GM23338 (cell line): ENCODE measurements at regions not wholly inside any gene's neighbourhood (a gene's known extent, or its start where the extent isn't known, plus 50 kb on each side); places are given as distances from the start of the nearest gene placed in this dataset.
A peak's percentile ranks its signal among the peaks of the same experiment; 100 is the strongest.

ENCODE experiments used
- ATAC-seq: fragments of 200-7000 bp; cut with Tn5 transposase; 3 replicates; pipeline ENCODE4 v1.9.1; 2020
- DNase-seq: peaks from one replicate; pipeline ENCODE4 v3.0.0-alpha.2; 2015; ENCODE audit warnings: low spot score
- H2AFZ ChIP-seq: fragments of 200-600 bp; sonication (generic); 2 replicates; pipeline ENCODE4 v1.8.0; 2016; ENCODE audit warnings: antibody characterized with exemption, mild to moderate bottlenecking, moderate library complexity
- H3F3A ChIP-seq: fragments of 200-600 bp; sonication (generic); replicated peaks from 2 replicates; pipeline ENCODE4 v1.8.0; 2017; ENCODE audit warnings: antibody characterized with exemption, mixed run types, low read depth
- H3K27ac ChIP-seq: fragments of 200-600 bp; sonication (generic); 2 replicates; pipeline ENCODE4 v1.6.1; 2016; ENCODE audit warnings: low read depth
- H3K27me3 ChIP-seq: fragments of 200-600 bp; sonication (generic); 2 replicates; pipeline ENCODE4 v1.8.0; 2016; ENCODE audit warnings: mild to moderate bottlenecking, mixed run types, moderate library complexity; ENCODE audit not compliant: insufficient read depth
- H3K36me3 ChIP-seq: fragments of 200-600 bp; sonication (generic); 2 replicates; pipeline ENCODE4 v1.8.0; 2016; ENCODE audit warnings: mild to moderate bottlenecking; ENCODE audit not compliant: insufficient read depth
- H3K4me1 ChIP-seq: fragments of 200-600 bp; sonication (generic); 2 replicates; pipeline ENCODE4 v1.8.0; 2016; ENCODE audit warnings: mild to moderate bottlenecking, moderate library complexity; ENCODE audit not compliant: insufficient read depth
- H3K4me2 ChIP-seq: fragments of 200-600 bp; sonication (generic); 2 replicates; pipeline ENCODE4 v1.7.1; 2017; ENCODE audit warnings: mixed run types
- H3K4me3 ChIP-seq: fragments of 200-600 bp; sonication (generic); 2 replicates; pipeline ENCODE4 v1.6.1; 2016; ENCODE audit warnings: mixed run types
- H3K79me2 ChIP-seq: fragments of 200-600 bp; sonication (generic); replicated peaks from 2 replicates; pipeline ENCODE4 v1.8.0; 2017; ENCODE audit warnings: mild to moderate bottlenecking; ENCODE audit not compliant: insufficient read depth
- H3K9me2 ChIP-seq: fragments of 200-600 bp; sonication (generic); 2 replicates; pipeline ENCODE4 v1.8.0; 2017; ENCODE audit not compliant: insufficient read depth
- H4K20me1 ChIP-seq: fragments of 200-600 bp; sonication (generic); replicated peaks from 2 replicates; pipeline ENCODE4 v1.8.0; 2017; ENCODE audit warnings: mild to moderate bottlenecking; ENCODE audit not compliant: insufficient read depth
- H3K27ac Mint-ChIP-seq: 2 replicates; pipeline ENCODE4 v1.8.0; 2020; ENCODE audit warnings: inconsistent platforms, mild to moderate bottlenecking, moderate library complexity, mixed read lengths
- H3K27me3 Mint-ChIP-seq: 3 replicates; pipeline ENCODE4 v1.8.0; 2022; ENCODE audit warnings: low read depth, mild to moderate bottlenecking, moderate library complexity, mixed read lengths, inconsistent platforms; ENCODE audit not compliant: insufficient read depth, poor library complexity
- H3K36me3 Mint-ChIP-seq: 3 replicates; pipeline ENCODE4 v1.8.0; 2021; ENCODE audit warnings: low read depth, mild to moderate bottlenecking, inconsistent platforms, moderate library complexity, mixed read lengths
- H3K4me1 Mint-ChIP-seq: 3 replicates; pipeline ENCODE4 v1.8.0; 2020; ENCODE audit warnings: mild to moderate bottlenecking, inconsistent platforms, mixed read lengths
- H3K4me3 Mint-ChIP-seq: 3 replicates; pipeline ENCODE4 v1.8.0; 2021; ENCODE audit warnings: moderate library complexity, mild to moderate bottlenecking, inconsistent platforms, mixed read lengths
- H3K9me3 Mint-ChIP-seq: 3 replicates; pipeline ENCODE4 v1.8.0; 2020; ENCODE audit warnings: moderate library complexity, mild to moderate bottlenecking, inconsistent platforms, mixed read lengths
- CREB1 ChIP-seq: fragments of 250-450 bp; sonication (Bioruptor Pico); IDR thresholded peaks from 2 replicates; pipeline ENCODE4 v1.5.0; 2020; ENCODE audit warnings: low read depth, mild to moderate bottlenecking, moderate library complexity
- CTCF ChIP-seq, 2 experiments: fragments of 200-600 bp in 1 of 2; sonication (generic) in 1 of 2; conservative IDR thresholded peaks; 2 replicates each; pipeline versions ENCODE4 v1.5.1 to v1.6.1; 2016 to 2017; ENCODE audit warnings: antibody characterized with exemption in 2 of 2, low read depth in 2 of 2, mild to moderate bottlenecking in 2 of 2, moderate library complexity in 1 of 2
- ETS1 ChIP-seq: IDR thresholded peaks from 2 replicates; pipeline ENCODE4 v1.6.1; 2016; ENCODE audit warnings: antibody characterized with exemption
- EZH2 ChIP-seq: fragments of 200-600 bp; sonication (generic); IDR thresholded peaks from one replicate; pipeline ENCODE4 v1.8.0; 2017; ENCODE audit warnings: antibody characterized with exemption, mild to moderate bottlenecking, low read depth; ENCODE audit not compliant: unreplicated experiment
- EZH2phosphoT487 ChIP-seq: fragments of 200-600 bp; sonication (generic); IDR thresholded peaks from one replicate; pipeline ENCODE4 v1.8.1; 2018; ENCODE audit warnings: antibody characterized with exemption; ENCODE audit not compliant: unreplicated experiment
- JUNB ChIP-seq: IDR thresholded peaks from one replicate; pipeline ENCODE4 v1.6.1; 2016; ENCODE audit warnings: antibody characterized with exemption; ENCODE audit not compliant: unreplicated experiment
- NANOG ChIP-seq: IDR thresholded peaks from 2 replicates; pipeline ENCODE4 v1.6.1; 2016; ENCODE audit warnings: antibody characterized with exemption, borderline replicate concordance
- POLR2AphosphoS5 ChIP-seq: IDR thresholded peaks from 2 replicates; pipeline ENCODE4 v1.6.1; 2016; ENCODE audit warnings: antibody characterized with exemption, low read depth
- REST ChIP-seq: IDR thresholded peaks from one replicate; pipeline ENCODE4 v1.6.1; 2018; ENCODE audit warnings: antibody characterized with exemption; ENCODE audit not compliant: unreplicated experiment
- STAT1 ChIP-seq: IDR thresholded peaks from one replicate; pipeline ENCODE4 v1.6.1; 2016; ENCODE audit warnings: antibody characterized with exemption; ENCODE audit not compliant: unreplicated experiment
- ZNF114 ChIP-seq: fragments of 250-450 bp; sonication (Bioruptor Pico); IDR thresholded peaks from 2 replicates; pipeline ENCODE4 v1.5.0; 2020; ENCODE audit warnings: mild to moderate bottlenecking, moderate library complexity
- ZNF331 ChIP-seq: fragments of 250-450 bp; sonication (Bioruptor Pico); IDR thresholded peaks from 2 replicates; pipeline ENCODE4 v1.5.0; 2020; ENCODE audit warnings: low read depth, mild to moderate bottlenecking, moderate library complexity

GRCh38 chr1:169027607-169028320, 78.7 kb upstream of the ATP1B1 start:
- H3K4me1 ChIP-seq: no peaks in the 10 kb centered on the region
- H3K27ac Mint-ChIP-seq: no peak overlapping the region
- no peak for ATAC-seq

More at GRCh38 chr1:169027607-169028320, 78.7 kb upstream of the ATP1B1 start:
- TF ChIP-seq CREB1 (CRISPR knock-in tag) (no peak), JUNB (no peak), EZH2 (no peak), POLR2AphosphoS5 (no peak), NANOG (no peak), ETS1 (no peak), ZNF114 (no peak), EZH2phosphoT487 (no peak), ZNF331 (CRISPR knock-in tag) (no peak), REST (no peak), STAT1 (no peak), CTCF (conservative IDR thresholded peaks at IDR 0.05; ENCODE audit: low read depth in 2 of 2) (no peak)
- H2AFZ ChIP-seq: peak overlapping the region; percentile 52; the same call in 1 of the 2 replicates
- Mint-ChIP-seq H3K27me3 (peaks cover 2% of the 10 kb centered on the region), H3K36me3 (no peaks in the 10 kb centered on the region), H3K9me3 (no peaks in the 10 kb centered on the region), H3K4me3 (no peak overlapping the region), H3K4me1 (peaks cover 3% of the 10 kb centered on the region; the same call in 2 of the 3 replicates)
- H3F3A ChIP-seq: no peaks in the 10 kb centered on the region
- H3K4me2 ChIP-seq: no peak overlapping the region
- no peak overlapping the region for H3K4me3 ChIP-seq
- H3K79me2 ChIP-seq: no peaks in the 10 kb centered on the region
- no peak overlapping the region for H3K27ac ChIP-seq
- no peak for DNase-seq
- H3K27me3 ChIP-seq: no peaks in the 10 kb centered on the region
- no peaks in the 10 kb centered on the region for H3K9me2 ChIP-seq
- H3K36me3 ChIP-seq: no peaks in the 10 kb centered on the region
- no peaks in the 10 kb centered on the region for H4K20me1 ChIP-seq
